ENCODE measurements at regions not wholly inside any gene's neighbourhood (a gene's known extent, or its start where the extent isn't known, plus 50 kb on each side); places are given as distances from the start of the nearest gene placed in this dataset.
"Not testable (repeated sequence)": the region's sequence is repeated elsewhere in the genome, so short reads cannot be mapped to it uniquely, and the experiment has no call there.

DNA sequence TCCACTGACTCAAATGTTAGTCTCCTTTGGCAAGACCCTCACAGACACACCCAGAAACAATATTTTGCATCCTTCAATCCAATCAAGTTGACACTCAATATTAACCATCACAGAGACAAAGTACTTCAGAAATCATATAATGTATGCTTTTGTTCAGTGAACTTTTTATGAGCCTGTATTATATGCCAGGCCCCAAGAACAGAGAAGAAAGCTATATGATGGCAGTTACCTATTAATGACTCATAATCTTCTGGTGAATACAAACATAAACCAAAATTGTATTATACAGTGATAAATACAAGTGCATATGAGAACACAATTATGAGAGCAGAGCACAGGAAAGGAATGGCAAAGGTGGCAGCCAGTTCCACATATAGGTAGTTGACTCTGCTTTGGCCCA lies 852.0 kb upstream of the EPHA5 start:
- no peak for DNase-seq

DNA sequence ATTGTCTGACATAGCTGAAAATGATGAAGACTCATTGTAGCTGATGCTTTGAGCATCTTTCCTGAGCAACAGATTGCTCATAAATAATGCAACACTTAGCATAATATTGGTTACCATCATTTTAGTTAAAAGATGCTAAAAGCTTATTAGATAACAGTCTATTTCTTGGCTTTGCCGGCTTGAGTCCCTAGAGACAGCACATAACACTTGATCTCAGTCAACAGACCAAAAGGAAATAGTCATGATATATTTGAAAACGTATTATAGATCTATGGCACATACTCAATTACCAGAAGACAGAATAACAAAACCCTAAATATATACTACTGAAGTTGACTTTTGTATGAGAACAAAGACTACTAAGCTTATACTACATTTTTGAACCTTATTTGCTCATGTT lies 846.7 kb upstream of the EPHA5 start:
- DNase-seq: no peak

DNA sequence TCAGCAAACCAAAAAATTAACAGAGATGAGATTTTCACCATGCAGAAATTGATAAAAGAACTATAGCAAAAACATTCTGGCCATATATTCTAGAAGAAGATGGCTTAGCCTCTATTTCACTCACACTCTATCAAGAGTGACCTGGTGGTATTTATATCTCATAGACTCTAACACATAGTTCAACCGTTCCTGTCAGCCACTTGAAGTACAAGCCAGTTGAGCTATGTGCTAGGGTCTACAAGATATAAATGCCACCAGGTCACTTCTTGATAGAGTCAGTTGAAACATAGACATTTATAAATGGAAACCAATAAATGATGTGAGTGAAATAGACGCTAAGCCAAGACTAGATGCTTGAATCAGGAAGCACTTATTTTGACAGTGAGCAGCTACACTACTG lies 836.7 kb upstream of the EPHA5 start:
- no peak for DNase-seq

DNA sequence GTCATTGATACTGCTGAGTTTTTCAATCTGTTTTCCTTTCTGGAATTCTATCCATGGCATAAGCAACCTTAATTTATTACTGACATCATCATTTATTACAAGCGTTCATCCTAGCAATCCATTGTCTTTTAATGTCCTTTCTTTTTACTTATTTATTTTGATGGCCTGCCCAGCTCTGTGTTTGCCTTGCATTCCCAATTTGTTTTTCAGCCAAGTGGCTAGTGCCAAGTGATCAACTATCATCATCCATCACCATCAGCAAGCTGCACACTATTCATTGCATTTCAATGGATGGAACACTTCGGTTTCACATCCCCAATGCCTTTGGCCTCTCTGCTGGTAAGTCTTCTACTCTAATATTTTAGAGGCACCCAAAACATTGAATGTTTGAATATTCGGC lies 831.7 kb upstream of the EPHA5 start:
- DNase-seq: no peak

GRCh38 chr4:66490729-66491128 lies 820.4 kb upstream of the EPHA5 start:
- DNase-seq: no peak

DNA sequence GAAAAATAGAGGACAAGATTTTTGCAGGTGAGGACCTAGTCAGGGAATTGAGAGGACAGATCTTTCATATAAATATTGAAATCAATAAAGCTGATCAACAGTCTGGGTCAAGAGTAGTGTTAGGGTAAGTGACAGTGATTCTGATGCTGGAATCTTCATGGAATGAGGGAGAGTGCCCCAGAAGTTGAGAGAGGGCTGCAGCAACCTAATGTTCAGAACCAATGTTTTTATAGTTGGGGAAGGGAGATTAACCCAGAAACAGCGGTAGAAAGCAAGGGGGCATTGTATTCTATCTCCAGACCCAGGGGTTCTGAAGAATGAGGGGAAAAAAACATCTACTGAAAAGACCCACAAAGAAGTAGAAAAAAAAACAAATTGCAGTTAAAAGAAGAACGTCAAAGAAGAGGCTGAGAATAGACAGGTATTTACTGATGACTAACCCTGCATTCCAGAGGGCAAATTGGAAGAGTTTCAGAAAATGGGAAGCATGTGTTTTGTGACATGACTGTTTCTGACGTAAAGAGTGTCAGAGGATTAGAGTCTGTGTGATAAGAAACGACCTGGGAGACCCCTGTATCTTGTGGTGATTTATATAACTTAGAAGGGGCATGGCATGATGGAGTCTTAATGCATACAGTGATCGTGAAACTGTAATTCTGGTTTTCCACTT lies 819.6 kb upstream of the EPHA5 start:
- DNase-seq: no peak

DNA sequence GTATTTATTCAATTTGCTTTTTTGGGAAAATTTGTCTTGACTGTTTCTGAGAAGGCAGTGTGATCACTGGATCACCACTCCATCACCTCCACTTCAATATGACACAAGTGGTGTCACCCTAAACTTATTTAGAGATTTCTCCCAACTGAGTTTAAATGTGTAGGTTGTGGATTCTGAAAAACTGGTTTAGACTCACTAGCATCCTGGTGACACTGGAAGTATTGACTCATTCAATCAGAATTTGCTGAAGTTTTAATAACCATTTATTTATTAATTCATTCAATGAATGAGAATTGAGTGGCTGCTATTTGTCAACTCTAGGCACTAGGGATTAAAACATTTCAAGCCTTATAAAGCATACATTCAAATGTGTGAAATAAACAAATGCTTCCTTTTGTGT lies 819.1 kb upstream of the EPHA5 start:
- DNase-seq: no peak

DNA sequence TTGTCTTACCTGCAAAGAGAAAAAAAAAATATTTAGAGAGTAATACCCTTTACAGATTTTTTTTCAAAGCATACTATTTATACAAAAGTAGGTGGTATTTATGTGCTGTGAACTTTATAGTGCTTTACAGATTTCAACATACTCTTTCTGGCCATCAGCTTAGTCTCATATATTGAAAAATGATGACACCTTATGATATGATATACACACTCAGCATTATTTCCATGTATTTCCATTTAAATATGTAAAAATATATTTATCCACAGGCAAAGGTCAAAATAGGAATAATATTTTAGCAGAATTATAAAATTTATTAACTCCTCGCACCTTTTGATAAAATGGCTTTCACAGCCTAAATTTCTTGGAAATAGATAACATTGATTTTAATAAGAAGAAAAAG lies 815.8 kb upstream of the EPHA5 start:
- no peak for DNase-seq

- no peak for DNase-seq
These were observed 811.9 kb upstream of the EPHA5 start for GRCh38 chr4:66482186-66482585.

GRCh38 chr4:66475596-66475995 lies 805.3 kb upstream of the EPHA5 start:
- no peak for DNase-seq

DNA sequence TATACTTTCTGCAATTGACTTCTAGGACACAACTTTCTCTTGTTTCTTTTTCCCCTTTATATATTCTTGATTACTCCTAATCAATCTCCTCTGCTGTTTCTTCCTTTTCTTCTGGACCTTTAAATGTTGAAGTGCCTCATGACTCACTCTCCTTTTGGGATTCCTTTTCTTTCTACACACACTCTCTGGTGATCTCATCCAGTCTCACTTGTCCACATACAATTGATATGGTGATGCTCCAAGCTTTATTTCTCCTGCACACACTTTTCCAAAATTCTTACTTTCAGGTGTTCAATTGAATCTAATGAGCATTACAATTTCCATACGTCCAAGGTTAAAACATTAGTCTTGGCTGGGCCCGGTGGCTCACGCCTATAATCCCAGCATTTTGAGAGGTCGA lies 794.8 kb upstream of the EPHA5 start:
- DNase-seq: no peak

DNA sequence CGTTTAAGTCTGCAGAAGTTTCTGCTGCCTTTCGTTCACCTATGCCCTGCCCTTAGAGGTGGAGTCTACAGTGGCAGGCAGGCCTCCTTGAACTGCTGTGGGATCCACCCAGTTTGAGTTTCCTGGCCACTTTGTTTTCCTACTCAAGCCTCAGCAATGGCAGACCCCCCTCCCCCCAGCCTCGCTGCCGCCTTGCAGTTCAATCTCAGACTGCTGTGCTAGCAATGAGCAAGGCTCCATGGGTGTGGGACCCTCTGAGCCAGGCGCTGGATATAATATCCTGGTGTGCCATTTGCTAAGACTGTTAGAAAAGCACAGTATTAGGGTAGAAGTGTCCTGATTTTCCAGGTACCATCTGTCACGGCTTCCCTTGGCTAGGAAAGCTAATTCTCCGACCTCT lies 792.6 kb upstream of the EPHA5 start:
- not testable (repeated sequence) for DNase-seq

GRCh38 chr4:66451741-66452140 lies 781.5 kb upstream of the EPHA5 start:
- no peak for DNase-seq

GRCh38 chr4:66443008-66443407 lies 772.7 kb upstream of the EPHA5 start:
- DNase-seq: no peak

DNA sequence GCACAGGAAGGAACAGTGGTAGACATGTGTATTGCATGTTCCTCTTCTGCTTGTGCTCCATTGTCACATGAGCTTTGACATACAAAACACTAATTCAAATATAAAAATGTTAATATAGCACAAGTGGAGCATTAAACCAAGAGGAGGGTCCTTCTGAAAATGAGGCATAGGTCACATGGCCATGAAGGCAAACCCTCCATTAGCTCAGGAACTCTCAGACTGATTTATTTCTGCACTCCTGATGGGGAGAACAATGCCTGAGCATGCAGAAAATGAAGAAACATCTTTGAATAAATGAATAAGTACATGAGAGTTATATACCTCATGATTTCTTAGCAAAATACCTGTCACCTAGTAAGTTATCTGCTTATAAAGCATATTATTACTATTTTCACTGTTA lies 769.2 kb upstream of the EPHA5 start:
- DNase-seq: peak in 1 of 3 experiments; percentile 17

DNA sequence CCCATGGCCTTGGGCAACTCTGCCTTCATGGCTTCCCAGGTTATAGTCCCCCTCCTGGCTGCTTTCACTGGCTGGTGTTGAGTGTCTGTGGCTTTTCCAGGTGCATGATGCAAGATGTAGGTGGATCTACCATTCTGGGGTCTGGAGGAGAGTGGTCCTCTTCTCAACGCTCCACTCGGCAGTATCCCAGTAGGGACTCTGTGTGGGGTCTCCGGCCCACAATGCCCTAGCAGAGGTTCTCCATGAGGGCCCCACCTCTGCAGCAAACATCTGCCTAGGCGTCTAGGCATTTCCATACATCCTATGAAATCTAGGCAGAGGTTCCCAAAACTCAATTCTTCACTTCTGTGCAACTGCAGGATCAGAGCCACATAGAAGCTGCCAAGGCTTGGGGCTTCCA lies 763.4 kb upstream of the EPHA5 start:
- DNase-seq: no peak

DNA sequence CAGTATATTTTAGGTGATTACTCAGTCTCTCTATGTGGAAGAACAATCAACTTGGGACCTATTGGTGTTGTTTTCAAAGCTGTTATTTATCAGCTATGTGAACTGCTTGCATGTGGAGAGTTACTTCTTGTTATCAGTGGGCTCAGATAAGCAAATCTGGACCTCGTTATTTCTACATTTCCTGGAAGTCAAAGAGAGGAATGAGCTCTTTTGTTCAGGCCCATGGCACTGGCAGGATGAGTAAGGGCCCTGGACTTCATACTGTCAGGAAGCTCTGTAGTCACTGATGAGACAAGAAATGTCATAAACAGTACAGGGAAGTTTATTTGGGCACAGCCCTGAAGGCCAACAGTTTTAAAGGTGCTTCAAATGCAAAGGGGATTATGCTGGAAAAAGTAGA lies 760.6 kb upstream of the EPHA5 start:
- no peak for DNase-seq

DNA sequence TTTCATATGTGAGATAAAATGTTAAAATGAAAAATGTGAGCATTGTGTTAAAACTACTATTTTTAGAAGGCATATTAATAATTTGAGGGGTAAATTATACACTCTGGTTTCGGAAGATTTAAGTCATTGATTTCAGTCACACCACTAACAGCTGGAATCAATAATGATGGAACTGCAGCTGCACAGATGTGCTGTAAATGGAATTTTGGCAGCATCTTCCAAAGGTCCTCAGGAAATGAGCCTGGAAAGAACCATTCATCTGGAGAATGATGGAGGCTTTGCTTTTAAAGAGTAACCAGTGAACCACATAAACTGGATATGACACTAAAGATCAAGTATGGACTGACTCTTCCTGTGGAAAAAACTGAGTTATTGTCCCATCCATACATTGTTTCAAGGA lies 759.0 kb upstream of the EPHA5 start:
- DNase-seq: no peak

DNA sequence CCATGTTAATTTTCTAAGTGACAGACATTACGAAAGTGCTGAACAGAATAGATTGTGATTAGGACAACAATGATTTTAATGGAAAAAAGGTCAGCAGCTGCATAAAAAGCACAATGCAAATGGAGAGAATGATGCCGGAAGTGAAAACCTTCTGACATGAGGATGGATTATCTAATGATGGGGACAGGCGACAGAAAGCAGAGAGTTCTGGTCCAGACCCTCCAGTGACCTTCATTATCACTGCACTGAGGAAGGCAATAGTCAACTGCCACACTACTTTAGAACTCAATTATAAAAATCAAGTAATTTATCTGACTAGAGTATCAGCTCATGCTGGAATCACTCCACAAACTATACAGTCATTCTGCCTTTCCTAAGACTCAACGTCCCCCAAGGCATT lies 746.1 kb upstream of the EPHA5 start:
- DNase-seq: no peak

- no peak for DNase-seq
These were observed 733.9 kb upstream of the EPHA5 start for GRCh38 chr4:66404141-66404540.

- DNase-seq: no peak
These were observed 706.6 kb upstream of the EPHA5 start for GRCh38 chr4:66376921-66377320.

DNA sequence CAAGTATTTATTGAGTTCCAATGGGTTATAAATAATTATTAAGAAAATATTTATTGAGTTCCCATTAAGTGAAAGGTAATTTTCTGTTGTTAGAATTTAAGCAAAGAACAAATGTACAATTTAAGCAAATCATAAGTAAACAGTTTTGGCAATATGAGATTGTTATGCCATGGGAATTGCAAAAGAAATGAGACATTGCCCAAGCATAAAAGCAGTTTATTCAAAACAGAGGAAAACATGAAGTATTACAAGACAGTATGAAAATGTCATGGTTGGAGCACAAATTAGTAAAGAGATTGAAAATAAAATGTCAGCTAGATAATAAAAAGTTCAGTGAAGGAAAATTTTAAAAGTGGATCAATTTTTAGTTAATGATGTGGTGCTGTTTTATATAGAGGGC lies 706.1 kb upstream of the EPHA5 start:
- no peak for DNase-seq

- DNase-seq: no peak
These were observed 703.0 kb upstream of the EPHA5 start for GRCh38 chr4:66373268-66373667.

- DNase-seq: no peak
These were observed 702.4 kb upstream of the EPHA5 start for GRCh38 chr4:66372706-66373105.

GRCh38 chr4:66367043-66367660 lies 696.9 kb upstream of the EPHA5 start:
- DNase-seq: no peak
